Activated T-helper 1 cell treated with anti-CD3 and anti-CD28 coated beads, Interleukin-12 subunit alpha, Interleukin-12 subunit beta, Interleukin-2, Interleukin-4 antibody, amounts not matched to agents 30 ng/mL and 10 ng/mL and 1 ng/mL, durations not matched to agents 14 hours and 24 hours and 36 hours (primary cell): ENCODE measurements at regions not wholly inside any gene's neighbourhood (a gene's known extent, or its start where the extent isn't known, plus 50 kb on each side); places are given as distances from the start of the nearest gene placed in this dataset.

Source experiments
- DNase-seq: peaks from one replicate; pipeline ENCODE4 v3.0.0; 2021; ENCODE audit warnings: low spot score
- H3K27ac Mint-ChIP-seq: one replicate; pipeline ENCODE4 v1.8.0; 2021; ENCODE audit warnings: mild to moderate bottlenecking, mixed read lengths
- H3K27me3 Mint-ChIP-seq: one replicate; pipeline ENCODE4 v1.8.0; 2022; ENCODE audit warnings: mild to moderate bottlenecking, moderate library complexity, mixed read lengths; ENCODE audit not compliant: insufficient read depth
- H3K36me3 Mint-ChIP-seq: one replicate; pipeline ENCODE4 v1.8.0; 2021; ENCODE audit warnings: low read depth, mixed read lengths
- H3K4me1 Mint-ChIP-seq: one replicate; pipeline ENCODE4 v1.8.0; 2021; ENCODE audit warnings: low read depth, mixed read lengths
- H3K4me3 Mint-ChIP-seq: one replicate; pipeline ENCODE4 v1.8.0; 2021; ENCODE audit warnings: mild to moderate bottlenecking, moderate library complexity, mixed read lengths
- H3K9me3 Mint-ChIP-seq: one replicate; pipeline ENCODE4 v1.8.0; 2021; ENCODE audit warnings: mixed read lengths
- intact Hi-C: fragments of 100-400 bp; cut with micrococcal nuclease; formaldehyde crosslinking; loops from one replicate; pipeline ENCODE4 v1.15.1; 2024

DNA sequence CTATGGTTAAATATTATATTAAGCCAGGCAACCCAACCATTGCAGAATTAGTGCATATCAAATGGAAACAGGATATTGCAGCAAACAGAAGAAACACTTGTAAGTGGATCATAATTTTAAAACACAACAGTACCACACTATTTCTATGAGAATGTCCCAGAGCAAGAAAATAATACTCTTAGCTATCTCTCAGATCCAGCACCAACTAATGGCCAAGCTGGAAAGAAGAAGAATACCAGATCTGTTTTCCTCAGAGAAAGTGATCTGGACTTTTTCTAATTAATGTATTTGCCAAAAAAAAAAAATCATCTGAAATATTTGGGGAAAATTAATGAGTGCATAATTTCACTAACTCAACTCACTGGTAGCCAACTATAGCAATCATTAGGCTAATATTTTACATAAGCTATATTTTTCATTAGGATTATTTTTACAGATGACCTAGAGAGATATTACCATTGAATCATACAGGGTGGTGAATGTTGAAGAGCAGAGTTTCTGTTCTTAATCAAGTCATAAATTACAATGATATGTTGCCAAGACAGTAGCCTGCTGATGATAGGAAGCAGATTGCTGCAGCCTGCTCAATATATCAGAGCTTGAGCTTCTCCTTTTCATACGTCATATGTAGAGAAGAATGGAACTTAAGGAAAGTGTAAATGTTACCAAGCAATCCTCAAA, 995.4 kb upstream of the LRRN3 start:
- Mint-ChIP-seq H3K4me3 (no peak overlapping the region), H3K36me3 (no peaks in the 10 kb centered on the region), H3K9me3 (no peaks in the 10 kb centered on the region), H3K27me3 (no peaks in the 10 kb centered on the region), H3K27ac (no peak overlapping the region), H3K4me1 (no peaks in the 10 kb centered on the region)
- intact Hi-C loops: no loop called here
- no peak for DNase-seq

DNA sequence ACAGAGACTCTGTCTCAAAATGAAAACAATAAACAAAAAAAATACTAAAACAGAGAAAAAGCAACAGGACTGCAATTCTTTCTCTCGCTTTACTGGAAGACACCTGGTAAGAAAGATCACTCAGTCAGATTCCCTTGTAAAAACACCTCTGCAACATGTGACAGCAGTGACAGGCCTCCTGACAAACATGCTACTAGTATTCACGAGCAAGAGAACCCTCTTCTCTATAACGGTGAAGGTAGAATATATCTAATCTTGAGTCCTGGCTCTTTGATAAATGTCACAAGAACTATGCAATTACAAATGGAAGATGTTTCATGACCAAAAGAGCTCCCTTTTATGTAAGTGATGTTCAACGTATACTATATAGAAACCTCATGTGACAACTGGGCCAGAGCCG, 986.7 kb upstream of the LRRN3 start:
- Mint-ChIP-seq H3K9me3 (no peaks in the 10 kb centered on the region), H3K27me3 (no peaks in the 10 kb centered on the region), H3K36me3 (no peaks in the 10 kb centered on the region), H3K27ac (no peak overlapping the region), H3K4me1 (no peaks in the 10 kb centered on the region), H3K4me3 (no peak overlapping the region)
- intact Hi-C loops: no loop called here
- DNase-seq: no peak

DNA sequence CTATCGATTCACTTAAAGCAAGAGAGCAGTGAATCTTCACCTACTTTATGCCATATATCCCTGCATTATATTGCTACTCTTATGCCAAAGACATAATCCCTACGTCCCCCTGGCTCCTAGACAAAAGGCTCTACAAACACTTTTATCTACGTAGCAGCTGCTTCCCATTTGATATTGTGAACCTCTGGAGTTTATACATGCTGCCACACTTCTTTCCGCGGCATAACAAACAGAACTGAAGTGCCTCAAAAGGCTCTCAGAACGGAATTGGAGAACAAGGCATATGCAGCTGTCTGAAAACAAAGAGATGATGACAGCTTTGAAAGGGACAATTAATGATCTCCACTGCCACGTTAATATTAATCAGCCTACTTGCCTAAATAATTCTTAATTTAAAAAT, 985.6 kb upstream of the LRRN3 start:
- Mint-ChIP-seq H3K36me3 (no peaks in the 10 kb centered on the region), H3K9me3 (no peaks in the 10 kb centered on the region), H3K27ac (no peak overlapping the region), H3K4me3 (no peak overlapping the region), H3K27me3 (no peaks in the 10 kb centered on the region), H3K4me1 (no peaks in the 10 kb centered on the region)
- intact Hi-C loops: no loop called here
- no peak for DNase-seq

DNA sequence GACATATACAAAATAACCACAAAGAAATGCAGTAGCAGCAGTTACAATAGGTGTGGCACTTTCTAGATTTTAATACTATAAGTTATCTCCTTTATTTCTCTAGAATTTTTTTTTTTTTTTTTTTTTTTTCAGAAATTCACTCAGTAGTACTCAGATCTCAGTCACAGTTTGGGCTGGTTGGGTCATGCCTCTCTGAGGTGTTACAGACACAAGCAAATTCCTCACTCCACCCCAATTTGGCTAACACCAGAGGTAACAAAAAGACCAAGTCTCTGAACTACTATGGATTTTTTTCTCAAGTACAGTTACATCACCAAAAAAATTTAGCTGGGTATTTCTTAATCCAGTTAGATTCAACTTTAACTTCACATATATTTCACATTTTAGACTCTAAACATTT, 985.1 kb upstream of the LRRN3 start:
- Mint-ChIP-seq H3K4me1 (no peaks in the 10 kb centered on the region), H3K27ac (no peak overlapping the region), H3K4me3 (no peak overlapping the region), H3K9me3 (no peaks in the 10 kb centered on the region), H3K36me3 (no peaks in the 10 kb centered on the region), H3K27me3 (no peaks in the 10 kb centered on the region)
- no peak for DNase-seq
- intact Hi-C loops: no loop called here

DNA sequence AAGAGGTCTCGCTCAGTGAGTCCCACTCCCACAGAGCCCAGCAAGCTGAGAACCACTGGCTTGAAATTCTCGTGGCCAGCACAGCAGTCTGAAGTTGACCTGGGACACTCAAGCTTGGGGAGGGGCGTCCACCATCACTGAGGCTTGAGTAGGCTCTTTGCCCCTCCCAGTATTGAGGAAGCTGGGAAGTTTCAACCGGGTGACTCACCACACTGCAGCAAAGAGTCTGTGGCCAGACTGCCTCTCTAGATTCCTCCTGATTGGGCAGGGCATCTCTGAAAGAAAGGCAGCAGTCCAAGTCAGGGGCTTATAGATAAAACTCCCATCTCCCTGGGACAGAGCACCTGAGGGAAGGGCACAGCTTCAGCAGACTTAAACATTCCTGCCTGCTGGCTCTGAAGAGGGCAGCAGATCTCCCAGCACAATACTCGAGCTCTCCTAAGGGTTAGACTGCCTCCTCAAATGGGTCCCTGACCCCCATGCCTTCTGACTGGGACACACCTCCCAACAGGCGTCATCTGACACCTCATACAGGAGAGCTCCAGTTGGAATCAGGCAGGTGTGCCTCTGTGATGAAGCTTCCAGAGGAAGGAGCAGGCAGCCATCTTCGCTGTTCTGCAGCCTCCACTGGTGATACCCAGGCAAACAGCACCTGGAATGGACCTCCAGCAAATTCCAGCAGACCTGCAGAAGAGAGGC, 970.9 kb upstream of the LRRN3 start:
- H3K4me3 Mint-ChIP-seq: no peak overlapping the region
- no peak overlapping the region for H3K27ac Mint-ChIP-seq
- H3K9me3 Mint-ChIP-seq: peaks cover 16% of the 10 kb centered on the region
- DNase-seq: no peak
- no peaks in the 10 kb centered on the region for H3K27me3 Mint-ChIP-seq
- no peaks in the 10 kb centered on the region for H3K36me3 Mint-ChIP-seq
- no peaks in the 10 kb centered on the region for H3K4me1 Mint-ChIP-seq
- intact Hi-C loops: no loop called here

DNA sequence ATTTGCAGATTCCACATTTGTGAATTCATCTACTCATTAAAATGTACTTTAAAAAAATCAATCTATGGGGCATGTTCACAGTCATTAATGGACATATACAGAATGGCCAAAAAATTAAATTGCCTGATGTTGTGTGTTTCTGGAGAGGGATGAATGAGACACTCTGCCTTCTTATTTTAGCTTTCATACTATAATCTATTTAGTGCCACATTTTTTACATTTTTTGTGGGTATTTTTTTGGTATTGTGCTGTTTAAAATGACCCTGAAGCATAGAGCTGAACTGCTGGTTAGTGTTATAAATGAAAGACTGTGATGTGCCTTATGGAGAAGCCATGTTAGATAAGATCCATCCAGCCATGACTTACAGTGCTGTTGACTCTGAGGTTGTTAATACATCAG, 961.8 kb upstream of the LRRN3 start:
- intact Hi-C loops: no loop called here

DNA sequence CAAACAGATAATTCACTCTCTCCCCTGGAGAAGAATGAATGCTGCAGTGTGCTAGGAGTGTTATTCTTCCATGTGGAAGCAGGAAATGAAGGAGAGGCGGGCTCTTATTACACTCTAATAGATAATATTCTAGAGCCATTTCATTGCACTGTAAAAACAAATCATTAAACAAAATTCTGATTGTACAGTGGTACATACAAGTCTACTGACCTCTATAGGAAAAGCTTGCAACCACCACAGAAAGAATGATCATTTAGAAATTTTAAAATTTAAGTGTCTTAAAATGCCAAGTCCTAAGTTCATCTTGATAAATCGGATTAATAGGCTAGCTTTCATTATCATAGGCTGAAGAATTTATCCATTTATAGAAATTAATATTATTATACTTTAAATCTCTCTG, 960.3 kb upstream of the LRRN3 start:
- no peak for DNase-seq
- H3K4me3 Mint-ChIP-seq: no peak overlapping the region
- H3K27me3 Mint-ChIP-seq: no peaks in the 10 kb centered on the region
- H3K9me3 Mint-ChIP-seq: no peaks in the 10 kb centered on the region
- intact Hi-C loops: no loop called here
- no peaks in the 10 kb centered on the region for H3K36me3 Mint-ChIP-seq
- H3K27ac Mint-ChIP-seq: no peak overlapping the region
- no peaks in the 10 kb centered on the region for H3K4me1 Mint-ChIP-seq

More for the DNA sequence above, 961.8 kb upstream of the LRRN3 start:
- H3K27me3 Mint-ChIP-seq: no peaks in the 10 kb centered on the region
- DNase-seq: no peak
- no peaks in the 10 kb centered on the region for H3K36me3 Mint-ChIP-seq
- H3K27ac Mint-ChIP-seq: no peak overlapping the region
- no peak overlapping the region for H3K4me3 Mint-ChIP-seq
- no peaks in the 10 kb centered on the region for H3K9me3 Mint-ChIP-seq
- H3K4me1 Mint-ChIP-seq: no peaks in the 10 kb centered on the region

DNA sequence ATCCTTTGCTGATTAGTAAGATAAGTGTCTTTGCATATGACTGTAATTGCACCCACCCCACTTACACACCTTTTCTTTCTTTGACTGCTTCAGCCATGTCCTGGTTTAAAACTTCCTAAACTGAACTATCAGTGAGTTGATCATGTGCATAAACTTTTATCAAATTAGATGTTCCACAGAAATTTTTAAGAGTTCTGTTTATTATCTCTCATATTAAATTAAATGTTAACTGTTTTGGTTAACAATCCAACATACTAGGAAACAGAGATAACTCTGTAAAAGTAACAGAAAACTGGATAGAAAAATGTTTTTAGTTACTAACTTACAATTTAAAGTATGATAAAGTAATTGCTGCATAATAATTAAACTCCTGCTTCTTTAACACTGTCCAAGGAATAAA, 959.6 kb upstream of the LRRN3 start:
- intact Hi-C loops: no loop called here
- no peak for DNase-seq
- Mint-ChIP-seq H3K4me1 (no peaks in the 10 kb centered on the region), H3K36me3 (no peaks in the 10 kb centered on the region), H3K27ac (no peak overlapping the region), H3K4me3 (no peak overlapping the region), H3K27me3 (no peaks in the 10 kb centered on the region), H3K9me3 (no peaks in the 10 kb centered on the region)

DNA sequence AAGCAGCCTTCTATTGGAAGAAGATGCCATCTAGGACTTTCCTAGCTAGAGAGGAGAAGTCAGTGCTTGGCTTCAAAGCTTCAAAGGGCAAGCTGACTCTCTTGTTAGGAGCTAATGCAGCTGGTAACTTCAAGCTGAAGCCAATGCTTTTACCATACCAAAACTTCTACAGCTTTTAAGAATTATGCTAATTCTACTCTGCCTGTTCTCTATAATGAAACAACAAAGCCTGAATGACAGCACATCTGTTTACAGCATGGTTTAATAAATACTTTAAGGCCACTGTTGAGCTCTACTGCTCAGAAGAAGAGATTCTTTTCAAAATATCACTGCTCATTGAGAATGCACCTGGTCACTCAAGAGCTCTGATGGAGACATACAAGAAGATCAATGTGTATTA, 951.9 kb upstream of the LRRN3 start:
- H3K36me3 Mint-ChIP-seq: no peaks in the 10 kb centered on the region
- no peaks in the 10 kb centered on the region for H3K9me3 Mint-ChIP-seq
- no peaks in the 10 kb centered on the region for H3K27me3 Mint-ChIP-seq
- H3K27ac Mint-ChIP-seq: no peak overlapping the region
- intact Hi-C loops: no loop called here
- no peak for DNase-seq
- H3K4me1 Mint-ChIP-seq: no peaks in the 10 kb centered on the region
- no peak overlapping the region for H3K4me3 Mint-ChIP-seq

DNA sequence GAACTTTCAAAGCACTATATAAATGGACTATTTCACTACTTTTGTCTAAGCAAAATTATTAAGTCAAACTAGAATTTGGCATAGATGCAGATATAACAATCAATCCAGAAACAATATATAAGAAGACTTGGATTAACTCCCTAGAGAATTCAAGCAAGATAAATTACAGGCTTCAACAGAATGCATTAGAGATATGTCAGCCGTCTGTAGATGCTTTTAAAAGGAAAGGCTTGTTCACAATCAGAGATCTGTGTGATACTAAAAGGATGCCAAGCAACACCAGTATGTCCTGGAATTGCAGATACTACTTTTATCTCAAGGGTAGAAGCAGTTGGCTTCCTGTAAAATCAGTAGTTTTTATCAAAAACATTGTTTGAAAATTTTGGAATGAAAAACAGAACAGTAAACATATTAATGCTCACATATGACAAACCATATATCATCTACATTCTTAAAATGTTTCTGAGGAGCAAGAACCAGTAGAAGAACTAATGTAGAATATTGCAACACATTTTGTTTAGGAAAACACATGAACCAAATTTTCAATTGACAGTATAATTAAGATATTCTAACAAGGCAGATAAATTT, 947.9 kb upstream of the LRRN3 start:
- no peaks in the 10 kb centered on the region for H3K27me3 Mint-ChIP-seq
- intact Hi-C loops: no loop called here
- H3K27ac Mint-ChIP-seq: no peak overlapping the region
- no peaks in the 10 kb centered on the region for H3K36me3 Mint-ChIP-seq
- DNase-seq: no peak
- no peak overlapping the region for H3K4me3 Mint-ChIP-seq
- no peaks in the 10 kb centered on the region for H3K9me3 Mint-ChIP-seq
- H3K4me1 Mint-ChIP-seq: no peaks in the 10 kb centered on the region

DNA sequence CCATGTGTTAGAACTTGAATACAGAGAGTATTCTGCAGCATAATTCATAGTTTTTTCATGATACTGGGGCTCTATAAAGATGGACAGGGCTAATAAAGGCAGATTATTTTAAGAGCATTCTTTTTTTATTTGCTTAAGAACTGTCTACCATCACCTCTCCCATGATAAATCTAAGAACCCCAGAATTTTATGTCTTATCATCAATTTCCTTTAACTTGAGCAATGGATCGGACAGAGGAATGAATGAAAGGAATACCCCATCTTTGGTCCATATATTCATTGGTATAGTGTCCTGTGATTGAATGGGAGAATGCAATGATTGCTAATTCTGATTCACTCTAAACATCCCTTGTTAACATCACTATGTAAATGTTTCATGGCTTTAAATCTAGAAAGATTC, 946.3 kb upstream of the LRRN3 start:
- intact Hi-C loops: no loop called here
- H3K36me3 Mint-ChIP-seq: no peaks in the 10 kb centered on the region
- no peaks in the 10 kb centered on the region for H3K4me1 Mint-ChIP-seq
- no peak overlapping the region for H3K4me3 Mint-ChIP-seq
- no peaks in the 10 kb centered on the region for H3K27me3 Mint-ChIP-seq
- H3K9me3 Mint-ChIP-seq: no peaks in the 10 kb centered on the region
- no peak for DNase-seq
- no peak overlapping the region for H3K27ac Mint-ChIP-seq

DNA sequence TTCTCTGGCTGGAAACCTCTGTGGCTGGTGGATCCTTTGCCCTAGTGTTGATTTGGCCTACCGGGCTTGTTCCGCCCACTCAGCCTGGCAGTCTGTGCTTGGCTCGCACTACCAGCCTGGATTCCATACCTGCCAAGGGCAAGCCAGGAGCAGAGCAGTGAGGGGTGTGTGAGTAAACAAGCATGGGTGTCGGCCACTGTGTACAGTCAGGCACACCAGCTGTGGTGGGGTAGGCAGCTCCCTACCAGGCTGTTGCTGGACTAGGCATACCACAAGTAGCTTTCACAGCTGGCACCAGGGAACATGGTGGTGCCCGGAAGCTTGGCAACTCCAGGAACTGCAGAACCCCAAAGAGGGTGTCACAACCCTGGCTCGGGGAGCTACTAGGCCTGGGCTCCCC, 942.9 kb upstream of the LRRN3 start:
- H3K27me3 Mint-ChIP-seq: no peaks in the 10 kb centered on the region
- H3K9me3 Mint-ChIP-seq: no peaks in the 10 kb centered on the region
- no peak overlapping the region for H3K4me3 Mint-ChIP-seq
- no peaks in the 10 kb centered on the region for H3K36me3 Mint-ChIP-seq
- intact Hi-C loops: no loop called here
- no peaks in the 10 kb centered on the region for H3K4me1 Mint-ChIP-seq
- DNase-seq: no peak
- no peak overlapping the region for H3K27ac Mint-ChIP-seq

DNA sequence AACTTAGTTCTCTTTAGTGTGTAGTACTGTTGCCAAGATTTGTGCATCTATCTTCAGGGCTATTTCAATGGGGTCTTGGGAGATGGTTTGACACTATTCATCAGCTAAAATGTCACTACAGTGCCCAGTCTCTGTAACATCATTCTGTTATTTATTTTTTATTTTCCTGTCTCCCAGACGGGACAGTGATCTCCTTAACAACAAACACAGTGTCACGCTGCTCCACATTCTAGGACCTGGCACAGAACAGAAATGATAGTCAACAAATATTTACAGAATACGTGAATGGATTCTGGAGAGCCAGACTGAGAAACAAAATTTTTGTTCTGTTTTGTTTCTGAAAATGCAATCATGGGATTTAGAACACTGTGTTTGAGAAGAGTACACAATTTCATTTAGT, 937.7 kb upstream of the LRRN3 start:
- H3K27ac Mint-ChIP-seq: no peak overlapping the region
- no peak for DNase-seq
- H3K4me3 Mint-ChIP-seq: no peak overlapping the region
- no peaks in the 10 kb centered on the region for H3K36me3 Mint-ChIP-seq
- no peaks in the 10 kb centered on the region for H3K27me3 Mint-ChIP-seq
- intact Hi-C loops: no loop called here
- H3K9me3 Mint-ChIP-seq: no peaks in the 10 kb centered on the region
- H3K4me1 Mint-ChIP-seq: no peaks in the 10 kb centered on the region
